22Rv1 (cell line): ENCODE measurements at regions not wholly inside any gene's neighbourhood (a gene's known extent, or its start where the extent isn't known, plus 50 kb on each side); places are given as distances from the start of the nearest gene placed in this dataset.

Experiments used
- ZFX ChIP-seq: fragments of 450-650 bp; IDR thresholded peaks from 2 replicates; pipeline ENCODE4 v1.6.1; 2017; ENCODE audit warnings: antibody characterized with exemption, borderline replicate concordance
- TF ChIP-seq, protein P1 (sequence below): fragments of 450-650 bp; IDR thresholded peaks from 2 replicates; pipeline ENCODE4 v1.5.1; 2017; ENCODE audit warnings: mild to moderate bottlenecking

- TF ChIP-seq, protein P1, sequence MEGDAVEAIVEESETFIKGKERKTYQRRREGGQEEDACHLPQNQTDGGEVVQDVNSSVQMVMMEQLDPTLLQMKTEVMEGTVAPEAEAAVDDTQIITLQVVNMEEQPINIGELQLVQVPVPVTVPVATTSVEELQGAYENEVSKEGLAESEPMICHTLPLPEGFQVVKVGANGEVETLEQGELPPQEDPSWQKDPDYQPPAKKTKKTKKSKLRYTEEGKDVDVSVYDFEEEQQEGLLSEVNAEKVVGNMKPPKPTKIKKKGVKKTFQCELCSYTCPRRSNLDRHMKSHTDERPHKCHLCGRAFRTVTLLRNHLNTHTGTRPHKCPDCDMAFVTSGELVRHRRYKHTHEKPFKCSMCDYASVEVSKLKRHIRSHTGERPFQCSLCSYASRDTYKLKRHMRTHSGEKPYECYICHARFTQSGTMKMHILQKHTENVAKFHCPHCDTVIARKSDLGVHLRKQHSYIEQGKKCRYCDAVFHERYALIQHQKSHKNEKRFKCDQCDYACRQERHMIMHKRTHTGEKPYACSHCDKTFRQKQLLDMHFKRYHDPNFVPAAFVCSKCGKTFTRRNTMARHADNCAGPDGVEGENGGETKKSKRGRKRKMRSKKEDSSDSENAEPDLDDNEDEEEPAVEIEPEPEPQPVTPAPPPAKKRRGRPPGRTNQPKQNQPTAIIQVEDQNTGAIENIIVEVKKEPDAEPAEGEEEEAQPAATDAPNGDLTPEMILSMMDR = no peak
- no peak for TF ChIP-seq ZFX
Observed at GRCh38 chr16:9658164-9658563, 524.1 kb downstream of the GRIN2A start.
